ENCODE measurements at regions not wholly inside any gene's neighbourhood (a gene's known extent, or its start where the extent isn't known, plus 50 kb on each side); places are given as distances from the start of the nearest gene placed in this dataset.

- TF ChIP-seq EZH2 (IDR thresholded peaks at IDR 0.05; ENCODE audit: borderline replicate concordance, low read length) (no peak), CTCF (IDR thresholded peaks at IDR 0.05; ENCODE audit: low read length) (no peak)
Observed at GRCh38 chr6:19322691-19323485, 514.3 kb upstream of the ID4 start.

Data from OCI-LY1 (cell line).